ENCODE measurements at regions not wholly inside any gene's neighbourhood (a gene's known extent, or its start where the extent isn't known, plus 50 kb on each side); places are given as distances from the start of the nearest gene placed in this dataset.

GRCh38 chr4:153971899-153972298 is 183.0 kb upstream of the SFRP2 start:
- H3K27ac ChIP-seq, result no peak overlapping the region
- DNase-seq, result no peak
- peaks cover 0 to 7% (median 0%) of the 10 kb centered on the region in 3 donors for H3K9me3 ChIP-seq (replicated peaks in 1 of 3)
- no peak for TF ChIP-seq POLR2A (IDR thresholded peaks at IDR 0.05)
- TF ChIP-seq CTCF (IDR thresholded peaks at IDR 0.05), result no peak
- no peaks in the 10 kb centered on the region for H3K36me3 ChIP-seq (replicated peaks in 1 of 2)
- WGBS, 4 donors, result 79 to 86% (median 84%) methylated on average over 5 of the region's 5 CpGs
- intact Hi-C loops (cut with DNase I), result no loop called here
- no peaks in the 10 kb centered on the region for H3K27me3 ChIP-seq
- no peak overlapping the region for H3K4me3 ChIP-seq
- H3K4me1 ChIP-seq (replicated peaks in 1 of 2), result no peaks in the 10 kb centered on the region

- no peak overlapping the region for H3K27ac ChIP-seq
- WGBS, 4 donors, result 83 to 93% (median 85%) methylated on average over 2 of the region's 2 CpGs
- TF ChIP-seq CTCF (IDR thresholded peaks at IDR 0.05) (no peak), POLR2A (IDR thresholded peaks at IDR 0.05) (no peak)
- no peak for DNase-seq
- intact Hi-C loops (cut with DNase I), result no loop called here
- H3K27me3 ChIP-seq, result no peaks in the 10 kb centered on the region
- H3K9me3 ChIP-seq (replicated peaks in 1 of 3), result peaks cover 0 to 7% (median 0%) of the 10 kb centered on the region in 3 donors
- H3K4me1 ChIP-seq (replicated peaks in 1 of 2), result no peaks in the 10 kb centered on the region
- H3K36me3 ChIP-seq (replicated peaks in 1 of 2), result no peaks in the 10 kb centered on the region
- H3K4me3 ChIP-seq, result no peak overlapping the region
Observed at GRCh38 chr4:153970169-153970568, 181.3 kb upstream of the SFRP2 start.

- Histone ChIP-seq H3K4me1 (replicated peaks in 1 of 2) (no peaks in the 10 kb centered on the region), H3K9me3 (replicated peaks in 1 of 3) (peaks cover 0 to 6% (median 0%) of the 10 kb centered on the region in 3 donors), H3K36me3 (replicated peaks in 1 of 2) (no peaks in the 10 kb centered on the region), H3K27me3 (no peaks in the 10 kb centered on the region), H3K4me3 (no peak overlapping the region), H3K27ac (no peak overlapping the region)
- intact Hi-C loops (cut with DNase I), result no loop called here
- DNase-seq, result no peak
- TF ChIP-seq CTCF (IDR thresholded peaks at IDR 0.05), result no peak
- no peak for TF ChIP-seq POLR2A (IDR thresholded peaks at IDR 0.05)
Observed at GRCh38 chr4:153969542-153969941, 180.7 kb upstream of the SFRP2 start.

- no peak for DNase-seq
- intact Hi-C loops (cut with DNase I), result no loop called here
- H3K27ac ChIP-seq, result no peak overlapping the region
- no peaks in the 10 kb centered on the region for H3K9me3 ChIP-seq (replicated peaks in 1 of 3)
- no peaks in the 10 kb centered on the region for H3K27me3 ChIP-seq
- no peak overlapping the region for H3K4me3 ChIP-seq
- no peaks in the 10 kb centered on the region for H3K4me1 ChIP-seq (replicated peaks in 1 of 2)
- TF ChIP-seq POLR2A (IDR thresholded peaks at IDR 0.05) (no peak), CTCF (IDR thresholded peaks at IDR 0.05) (no peak)
- no peaks in the 10 kb centered on the region for H3K36me3 ChIP-seq (replicated peaks in 1 of 2)
Observed at GRCh38 chr4:153966641-153967040, 177.8 kb upstream of the SFRP2 start.
